Activated naive CD4-positive, alpha-beta T cell treated with anti-CD3 and anti-CD28 coated beads, Interleukin-2, amount 50 U/mL, for 24 hours (primary cell): ENCODE measurements at regions not wholly inside any gene's neighbourhood (a gene's known extent, or its start where the extent isn't known, plus 50 kb on each side); places are given as distances from the start of the nearest gene placed in this dataset.
A peak's percentile ranks its signal among the peaks of the same experiment; 100 is the strongest.

Experiments
- H3K27ac Mint-ChIP-seq: one replicate; pipeline ENCODE4 v1.8.0; 2021; ENCODE audit warnings: mild to moderate bottlenecking, mixed read lengths
- H3K27me3 Mint-ChIP-seq: one replicate; pipeline ENCODE4 v1.8.0; 2021; ENCODE audit warnings: mixed read lengths
- H3K36me3 Mint-ChIP-seq: one replicate; pipeline ENCODE4 v1.8.0; 2021; ENCODE audit warnings: mixed read lengths
- H3K4me1 Mint-ChIP-seq: one replicate; pipeline ENCODE4 v1.8.0; 2021; ENCODE audit warnings: mixed read lengths
- H3K4me3 Mint-ChIP-seq: one replicate; pipeline ENCODE4 v1.8.0; 2021; ENCODE audit warnings: mild to moderate bottlenecking, mixed read lengths
- H3K9me3 Mint-ChIP-seq: one replicate; pipeline ENCODE4 v1.8.0; 2021; ENCODE audit warnings: mixed read lengths

GRCh38 chr4:140243278-140243753 lies 89.3 kb upstream of the MAML3 start:
- Mint-ChIP-seq H3K27ac (no peak overlapping the region), H3K9me3 (no peaks in the 10 kb centered on the region), H3K4me3 (peak overlapping the region; percentile 41), H3K36me3 (no peaks in the 10 kb centered on the region), H3K27me3 (no peaks in the 10 kb centered on the region), H3K4me1 (peaks cover 21% of the 10 kb centered on the region)

- H3K4me3 Mint-ChIP-seq: peak overlapping the region; percentile 41
- H3K4me1 Mint-ChIP-seq: peaks cover 21% of the 10 kb centered on the region
- H3K27ac Mint-ChIP-seq: peak overlapping the region; percentile 15
- no peaks in the 10 kb centered on the region for H3K36me3 Mint-ChIP-seq
- H3K27me3 Mint-ChIP-seq: no peaks in the 10 kb centered on the region
- H3K9me3 Mint-ChIP-seq: no peaks in the 10 kb centered on the region
These were observed 88.6 kb upstream of the MAML3 start for GRCh38 chr4:140242357-140243277.

GRCh38 chr4:140240237-140240636 lies 86.3 kb upstream of the MAML3 start:
- peaks cover 24% of the 10 kb centered on the region for H3K4me1 Mint-ChIP-seq
- no peak overlapping the region for H3K4me3 Mint-ChIP-seq
- H3K9me3 Mint-ChIP-seq: no peaks in the 10 kb centered on the region
- H3K36me3 Mint-ChIP-seq: no peaks in the 10 kb centered on the region
- no peaks in the 10 kb centered on the region for H3K27me3 Mint-ChIP-seq
- no peak overlapping the region for H3K27ac Mint-ChIP-seq

GRCh38 chr4:140239311-140239710 lies 85.3 kb upstream of the MAML3 start:
- H3K4me3 Mint-ChIP-seq: no peak overlapping the region
- H3K27me3 Mint-ChIP-seq: no peaks in the 10 kb centered on the region
- H3K27ac Mint-ChIP-seq: no peak overlapping the region
- peaks cover 31% of the 10 kb centered on the region for H3K4me1 Mint-ChIP-seq
- no peaks in the 10 kb centered on the region for H3K9me3 Mint-ChIP-seq
- no peaks in the 10 kb centered on the region for H3K36me3 Mint-ChIP-seq

- Mint-ChIP-seq H3K4me1 (peaks cover 26% of the 10 kb centered on the region), H3K27me3 (no peaks in the 10 kb centered on the region), H3K27ac (no peak overlapping the region), H3K36me3 (no peaks in the 10 kb centered on the region), H3K4me3 (no peak overlapping the region), H3K9me3 (no peaks in the 10 kb centered on the region)
These were observed 84.5 kb upstream of the MAML3 start for GRCh38 chr4:140238351-140239056.

- peaks cover 19% of the 10 kb centered on the region for H3K4me1 Mint-ChIP-seq
- H3K36me3 Mint-ChIP-seq: no peaks in the 10 kb centered on the region
- H3K9me3 Mint-ChIP-seq: no peaks in the 10 kb centered on the region
- H3K27me3 Mint-ChIP-seq: no peaks in the 10 kb centered on the region
- H3K4me3 Mint-ChIP-seq: no peak overlapping the region
- no peak overlapping the region for H3K27ac Mint-ChIP-seq
These were observed 83.8 kb upstream of the MAML3 start for GRCh38 chr4:140237616-140238350.

- H3K36me3 Mint-ChIP-seq: no peaks in the 10 kb centered on the region
- no peaks in the 10 kb centered on the region for H3K27me3 Mint-ChIP-seq
- H3K4me3 Mint-ChIP-seq: no peak overlapping the region
- H3K27ac Mint-ChIP-seq: no peak overlapping the region
- peaks cover 10% of the 10 kb centered on the region for H3K4me1 Mint-ChIP-seq
- H3K9me3 Mint-ChIP-seq: no peaks in the 10 kb centered on the region
These were observed 82.7 kb upstream of the MAML3 start for GRCh38 chr4:140236654-140237169.

- Mint-ChIP-seq H3K4me3 (no peak overlapping the region), H3K4me1 (peaks cover 10% of the 10 kb centered on the region), H3K27ac (no peak overlapping the region)
These were observed 80.7 kb upstream of the MAML3 start for GRCh38 chr4:140234697-140235060.

GRCh38 chr4:140233791-140234696 lies 80.1 kb upstream of the MAML3 start:
- Mint-ChIP-seq H3K4me1 (peaks cover 10% of the 10 kb centered on the region), H3K27ac (no peak overlapping the region), H3K4me3 (no peak overlapping the region), H3K9me3 (no peaks in the 10 kb centered on the region), H3K36me3 (no peaks in the 10 kb centered on the region), H3K27me3 (no peaks in the 10 kb centered on the region)

More at GRCh38 chr4:140234697-140235060, 80.7 kb upstream of the MAML3 start:
- Mint-ChIP-seq H3K9me3 (no peaks in the 10 kb centered on the region), H3K27me3 (no peaks in the 10 kb centered on the region), H3K36me3 (no peaks in the 10 kb centered on the region)

- no peaks in the 10 kb centered on the region for H3K36me3 Mint-ChIP-seq
- no peak overlapping the region for H3K4me3 Mint-ChIP-seq
- no peak overlapping the region for H3K27ac Mint-ChIP-seq
- H3K4me1 Mint-ChIP-seq: peaks cover 5% of the 10 kb centered on the region
- H3K27me3 Mint-ChIP-seq: no peaks in the 10 kb centered on the region
- no peaks in the 10 kb centered on the region for H3K9me3 Mint-ChIP-seq
These were observed 75.9 kb upstream of the MAML3 start for GRCh38 chr4:140229881-140230280.

GRCh38 chr4:140227286-140227685 lies 73.3 kb upstream of the MAML3 start:
- H3K9me3 Mint-ChIP-seq: no peaks in the 10 kb centered on the region

GRCh38 chr4:140223056-140223810 lies 69.2 kb upstream of the MAML3 start:
- Mint-ChIP-seq H3K4me1 (no peaks in the 10 kb centered on the region), H3K36me3 (no peaks in the 10 kb centered on the region), H3K27me3 (no peaks in the 10 kb centered on the region), H3K9me3 (no peaks in the 10 kb centered on the region), H3K4me3 (no peak overlapping the region), H3K27ac (no peak overlapping the region)

More at GRCh38 chr4:140227286-140227685, 73.3 kb upstream of the MAML3 start:
- Mint-ChIP-seq H3K4me1 (no peaks in the 10 kb centered on the region), H3K27ac (no peak overlapping the region), H3K4me3 (no peak overlapping the region), H3K27me3 (no peaks in the 10 kb centered on the region), H3K36me3 (no peaks in the 10 kb centered on the region)

GRCh38 chr4:140222171-140222570 lies 68.2 kb upstream of the MAML3 start:
- H3K4me3 Mint-ChIP-seq: no peak overlapping the region
- H3K9me3 Mint-ChIP-seq: no peaks in the 10 kb centered on the region
- H3K36me3 Mint-ChIP-seq: no peaks in the 10 kb centered on the region
- no peaks in the 10 kb centered on the region for H3K4me1 Mint-ChIP-seq
- no peak overlapping the region for H3K27ac Mint-ChIP-seq
- H3K27me3 Mint-ChIP-seq: no peaks in the 10 kb centered on the region

GRCh38 chr4:140220058-140220457 lies 66.1 kb upstream of the MAML3 start:
- no peaks in the 10 kb centered on the region for H3K9me3 Mint-ChIP-seq
- H3K27me3 Mint-ChIP-seq: no peaks in the 10 kb centered on the region

More at GRCh38 chr4:140220058-140220457, 66.1 kb upstream of the MAML3 start:
- no peak overlapping the region for H3K4me3 Mint-ChIP-seq
- H3K36me3 Mint-ChIP-seq: no peaks in the 10 kb centered on the region
- H3K27ac Mint-ChIP-seq: no peak overlapping the region
- no peaks in the 10 kb centered on the region for H3K4me1 Mint-ChIP-seq
